ENCODE measurements at regions not wholly inside any gene's neighbourhood (a gene's known extent, or its start where the extent isn't known, plus 50 kb on each side); places are given as distances from the start of the nearest gene placed in this dataset.
A peak's percentile ranks its signal among the peaks of the same experiment; 100 is the strongest.

DNA sequence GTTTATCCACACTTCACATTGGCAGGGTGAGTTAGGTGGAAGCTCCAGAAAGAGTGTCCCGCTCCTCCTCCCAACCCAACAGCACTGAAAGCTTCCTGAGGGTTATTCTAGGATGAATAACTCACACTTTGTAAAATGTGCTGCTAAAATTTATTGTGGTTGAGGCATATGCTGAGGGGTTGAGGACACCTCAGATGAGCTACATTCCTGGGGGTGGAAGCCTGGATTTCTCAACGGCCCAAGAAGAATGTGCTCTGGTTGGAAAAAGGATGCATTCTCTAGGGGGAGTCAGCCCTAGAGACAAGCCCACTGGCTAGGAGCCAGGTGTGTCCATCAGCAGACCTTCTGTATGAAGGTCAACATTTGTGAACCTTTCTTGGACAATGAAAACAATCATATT, 91.5 kb upstream of the PDE1C start:
- no peak for FAIRE-seq
- no peaks in the 10 kb centered on the region for H3K36me3 ChIP-seq (ENCODE audit: control insufficient read depth in 2 of 2, extremely low read depth in 1 of 2, insufficient read depth in 2 of 2, low read length in 2 of 2)
- H2AFZ ChIP-seq (ENCODE audit: control insufficient read depth, low read length): peak overlapping the region; percentile 24
- no peaks in the 10 kb centered on the region for H3K9me3 ChIP-seq (ENCODE audit: control insufficient read depth, low read depth, low read length)
- no peak overlapping the region for H3K4me2 ChIP-seq (ENCODE audit: control insufficient read depth, extremely low read depth, insufficient read depth, low read depth, low read length)
- H3K79me2 ChIP-seq (ENCODE audit: control insufficient read depth, insufficient read depth, low read length): no peaks in the 10 kb centered on the region
- peak; percentile 54 for DNase-seq (ENCODE audit: low read depth, low spot score)
- H3K4me3 ChIP-seq (ENCODE audit: control insufficient read depth in 2 of 3, extremely low read depth in 1 of 3, insufficient read depth in 2 of 3, low read depth in 1 of 3, low read length in 3 of 3): no peak overlapping the region
- no peaks in the 10 kb centered on the region for H3K27me3 ChIP-seq (ENCODE audit: control insufficient read depth, extremely low read depth, insufficient read depth, low read length)
- no peak overlapping the region for H3K9ac ChIP-seq (ENCODE audit: control insufficient read depth, extremely low read depth, insufficient read depth, low read length)
- dilution Hi-C loops (cut with MboI; ENCODE audit: extremely low pct_ligation_motif_present, low sequenced_read_pairs): no loop called here
- H3K4me1 ChIP-seq (ENCODE audit: control insufficient read depth, extremely low read depth, insufficient read depth, low read length): peaks cover 25% of the 10 kb centered on the region
- TF ChIP-seq EZH2 (IDR thresholded peaks at IDR 0.05; ENCODE audit: low read length): no peak
- no peak for TF ChIP-seq CTCF (optimal IDR thresholded peaks at IDR 0.05 in 1 of 3, IDR thresholded peaks at IDR 0.05 in 1 of 3, conservative IDR thresholded peaks at IDR 0.05 in 1 of 3; ENCODE audit: extremely low read depth in 1 of 3, insufficient read depth in 2 of 3, low read length in 3 of 3)
- H3K27ac ChIP-seq (ENCODE audit: control insufficient read depth, insufficient read depth, low read length): no peak overlapping the region
- H3K9me1 ChIP-seq (ENCODE audit: control insufficient read depth, extremely low read depth, insufficient read depth, low read length): no peaks in the 10 kb centered on the region
- no peaks in the 10 kb centered on the region for H4K20me1 ChIP-seq (ENCODE audit: control insufficient read depth, extremely low read depth, insufficient read depth, low read length)

- Histone ChIP-seq H3K4me3 (ENCODE audit: control insufficient read depth in 2 of 3, extremely low read depth in 1 of 3, insufficient read depth in 2 of 3, low read depth in 1 of 3, low read length in 3 of 3) (no peak overlapping the region), H2AFZ (ENCODE audit: control insufficient read depth, low read length) (peak overlapping the region; percentile 19), H3K9me3 (ENCODE audit: control insufficient read depth, low read depth, low read length) (no peaks in the 10 kb centered on the region), H3K4me2 (ENCODE audit: control insufficient read depth, extremely low read depth, insufficient read depth, low read depth, low read length) (no peak overlapping the region), H3K27me3 (ENCODE audit: control insufficient read depth, extremely low read depth, insufficient read depth, low read length) (no peaks in the 10 kb centered on the region), H3K36me3 (ENCODE audit: control insufficient read depth in 2 of 2, extremely low read depth in 1 of 2, insufficient read depth in 2 of 2, low read length in 2 of 2) (no peaks in the 10 kb centered on the region), H3K9me1 (ENCODE audit: control insufficient read depth, extremely low read depth, insufficient read depth, low read length) (no peaks in the 10 kb centered on the region), H4K20me1 (ENCODE audit: control insufficient read depth, extremely low read depth, insufficient read depth, low read length) (no peaks in the 10 kb centered on the region), H3K27ac (ENCODE audit: control insufficient read depth, insufficient read depth, low read length) (no peak overlapping the region), H3K79me2 (ENCODE audit: control insufficient read depth, insufficient read depth, low read length) (no peaks in the 10 kb centered on the region), H3K4me1 (ENCODE audit: control insufficient read depth, extremely low read depth, insufficient read depth, low read length) (peaks cover 24% of the 10 kb centered on the region), H3K9ac (ENCODE audit: control insufficient read depth, extremely low read depth, insufficient read depth, low read length) (no peak overlapping the region)
- dilution Hi-C loops (cut with MboI; ENCODE audit: extremely low pct_ligation_motif_present, low sequenced_read_pairs): no loop called here
- DNase-seq (ENCODE audit: low read depth, low spot score) (no peak), FAIRE-seq (peak; percentile 13)
- no peak for TF ChIP-seq CTCF (optimal IDR thresholded peaks at IDR 0.05 in 1 of 3, IDR thresholded peaks at IDR 0.05 in 1 of 3, conservative IDR thresholded peaks at IDR 0.05 in 1 of 3; ENCODE audit: extremely low read depth in 1 of 3, insufficient read depth in 2 of 3, low read length in 3 of 3)
- TF ChIP-seq EZH2 (IDR thresholded peaks at IDR 0.05; ENCODE audit: low read length): no peak
Measured at GRCh38 chr7:32158751-32159745, 88.8 kb upstream of the PDE1C start.
